GM23338 (cell line): ENCODE measurements at regions not wholly inside any gene's neighbourhood (a gene's known extent, or its start where the extent isn't known, plus 50 kb on each side); places are given as distances from the start of the nearest gene placed in this dataset.

Source experiments
- ATAC-seq: fragments of 200-7000 bp; cut with Tn5 transposase; 3 replicates; pipeline ENCODE4 v1.9.1; 2020
- DNase-seq: peaks from one replicate; pipeline ENCODE4 v3.0.0-alpha.2; 2015; ENCODE audit warnings: low spot score
- H2AFZ ChIP-seq: fragments of 200-600 bp; sonication (generic); 2 replicates; pipeline ENCODE4 v1.8.0; 2016; ENCODE audit warnings: antibody characterized with exemption, mild to moderate bottlenecking, moderate library complexity
- H3F3A ChIP-seq: fragments of 200-600 bp; sonication (generic); replicated peaks from 2 replicates; pipeline ENCODE4 v1.8.0; 2017; ENCODE audit warnings: antibody characterized with exemption, mixed run types, low read depth
- H3K27ac ChIP-seq: fragments of 200-600 bp; sonication (generic); 2 replicates; pipeline ENCODE4 v1.6.1; 2016; ENCODE audit warnings: low read depth
- H3K27me3 ChIP-seq: fragments of 200-600 bp; sonication (generic); 2 replicates; pipeline ENCODE4 v1.8.0; 2016; ENCODE audit warnings: mild to moderate bottlenecking, mixed run types, moderate library complexity; ENCODE audit not compliant: insufficient read depth
- H3K36me3 ChIP-seq: fragments of 200-600 bp; sonication (generic); 2 replicates; pipeline ENCODE4 v1.8.0; 2016; ENCODE audit warnings: mild to moderate bottlenecking; ENCODE audit not compliant: insufficient read depth
- H3K4me1 ChIP-seq: fragments of 200-600 bp; sonication (generic); 2 replicates; pipeline ENCODE4 v1.8.0; 2016; ENCODE audit warnings: mild to moderate bottlenecking, moderate library complexity; ENCODE audit not compliant: insufficient read depth
- H3K4me2 ChIP-seq: fragments of 200-600 bp; sonication (generic); 2 replicates; pipeline ENCODE4 v1.7.1; 2017; ENCODE audit warnings: mixed run types
- H3K4me3 ChIP-seq: fragments of 200-600 bp; sonication (generic); 2 replicates; pipeline ENCODE4 v1.6.1; 2016; ENCODE audit warnings: mixed run types
- H3K79me2 ChIP-seq: fragments of 200-600 bp; sonication (generic); replicated peaks from 2 replicates; pipeline ENCODE4 v1.8.0; 2017; ENCODE audit warnings: mild to moderate bottlenecking; ENCODE audit not compliant: insufficient read depth
- H3K9me2 ChIP-seq: fragments of 200-600 bp; sonication (generic); 2 replicates; pipeline ENCODE4 v1.8.0; 2017; ENCODE audit not compliant: insufficient read depth
- H4K20me1 ChIP-seq: fragments of 200-600 bp; sonication (generic); replicated peaks from 2 replicates; pipeline ENCODE4 v1.8.0; 2017; ENCODE audit warnings: mild to moderate bottlenecking; ENCODE audit not compliant: insufficient read depth
- H3K27ac Mint-ChIP-seq: 2 replicates; pipeline ENCODE4 v1.8.0; 2020; ENCODE audit warnings: inconsistent platforms, mild to moderate bottlenecking, moderate library complexity, mixed read lengths
- H3K27me3 Mint-ChIP-seq: 3 replicates; pipeline ENCODE4 v1.8.0; 2022; ENCODE audit warnings: low read depth, mild to moderate bottlenecking, moderate library complexity, mixed read lengths, inconsistent platforms; ENCODE audit not compliant: insufficient read depth, poor library complexity
- H3K36me3 Mint-ChIP-seq: 3 replicates; pipeline ENCODE4 v1.8.0; 2021; ENCODE audit warnings: low read depth, mild to moderate bottlenecking, inconsistent platforms, moderate library complexity, mixed read lengths
- H3K4me1 Mint-ChIP-seq: 3 replicates; pipeline ENCODE4 v1.8.0; 2020; ENCODE audit warnings: mild to moderate bottlenecking, inconsistent platforms, mixed read lengths
- H3K4me3 Mint-ChIP-seq: 3 replicates; pipeline ENCODE4 v1.8.0; 2021; ENCODE audit warnings: moderate library complexity, mild to moderate bottlenecking, inconsistent platforms, mixed read lengths
- H3K9me3 Mint-ChIP-seq: 3 replicates; pipeline ENCODE4 v1.8.0; 2020; ENCODE audit warnings: moderate library complexity, mild to moderate bottlenecking, inconsistent platforms, mixed read lengths
- CREB1 ChIP-seq: fragments of 250-450 bp; sonication (Bioruptor Pico); IDR thresholded peaks from 2 replicates; pipeline ENCODE4 v1.5.0; 2020; ENCODE audit warnings: low read depth, mild to moderate bottlenecking, moderate library complexity
- CTCF ChIP-seq, 2 experiments: fragments of 200-600 bp in 1 of 2; sonication (generic) in 1 of 2; conservative IDR thresholded peaks; 2 replicates each; pipeline versions ENCODE4 v1.5.1 to v1.6.1; 2016 to 2017; ENCODE audit warnings: antibody characterized with exemption in 2 of 2, low read depth in 2 of 2, mild to moderate bottlenecking in 2 of 2, moderate library complexity in 1 of 2
- EZH2 ChIP-seq: fragments of 200-600 bp; sonication (generic); IDR thresholded peaks from one replicate; pipeline ENCODE4 v1.8.0; 2017; ENCODE audit warnings: antibody characterized with exemption, mild to moderate bottlenecking, low read depth; ENCODE audit not compliant: unreplicated experiment
- EZH2phosphoT487 ChIP-seq: fragments of 200-600 bp; sonication (generic); IDR thresholded peaks from one replicate; pipeline ENCODE4 v1.8.1; 2018; ENCODE audit warnings: antibody characterized with exemption; ENCODE audit not compliant: unreplicated experiment
- JUNB ChIP-seq: IDR thresholded peaks from one replicate; pipeline ENCODE4 v1.6.1; 2016; ENCODE audit warnings: antibody characterized with exemption; ENCODE audit not compliant: unreplicated experiment
- NANOG ChIP-seq: IDR thresholded peaks from 2 replicates; pipeline ENCODE4 v1.6.1; 2016; ENCODE audit warnings: antibody characterized with exemption, borderline replicate concordance
- POLR2AphosphoS5 ChIP-seq: IDR thresholded peaks from 2 replicates; pipeline ENCODE4 v1.6.1; 2016; ENCODE audit warnings: antibody characterized with exemption, low read depth
- REST ChIP-seq: IDR thresholded peaks from one replicate; pipeline ENCODE4 v1.6.1; 2018; ENCODE audit warnings: antibody characterized with exemption; ENCODE audit not compliant: unreplicated experiment
- STAT1 ChIP-seq: IDR thresholded peaks from one replicate; pipeline ENCODE4 v1.6.1; 2016; ENCODE audit warnings: antibody characterized with exemption; ENCODE audit not compliant: unreplicated experiment
- ZNF114 ChIP-seq: fragments of 250-450 bp; sonication (Bioruptor Pico); IDR thresholded peaks from 2 replicates; pipeline ENCODE4 v1.5.0; 2020; ENCODE audit warnings: mild to moderate bottlenecking, moderate library complexity
- ZNF331 ChIP-seq: fragments of 250-450 bp; sonication (Bioruptor Pico); IDR thresholded peaks from 2 replicates; pipeline ENCODE4 v1.5.0; 2020; ENCODE audit warnings: low read depth, mild to moderate bottlenecking, moderate library complexity
- ZNF462 ChIP-seq: fragments of 250-450 bp; sonication (Bioruptor Pico); IDR thresholded peaks from 2 replicates; pipeline ENCODE4 v1.5.0; 2020; ENCODE audit warnings: mild to moderate bottlenecking, moderate library complexity
- TF ChIP-seq, protein P1 (sequence below): IDR thresholded peaks from 2 replicates; pipeline ENCODE4 v1.6.1; 2016; ENCODE audit warnings: antibody characterized with exemption

DNA sequence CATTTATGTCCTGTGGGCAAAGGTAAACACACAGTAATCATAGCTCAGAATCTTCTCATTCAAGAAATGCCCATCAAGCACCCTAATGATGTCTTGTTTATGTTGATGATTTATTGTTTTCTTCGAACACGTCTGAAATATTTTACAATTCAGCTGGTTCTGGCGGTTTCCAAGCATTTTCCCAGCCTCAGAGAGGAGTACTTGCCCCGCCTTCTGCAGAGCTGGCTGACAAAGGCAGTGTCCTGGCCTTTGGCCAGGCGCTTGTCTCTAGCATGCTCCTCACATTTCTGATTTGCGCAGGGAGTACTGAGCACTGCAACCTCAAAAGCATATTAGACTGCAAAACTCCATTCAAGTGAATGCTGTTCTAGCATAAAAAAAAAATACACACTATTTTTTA is 314.2 kb upstream of the GNAI1 start:
- no peaks in the 10 kb centered on the region for H3K4me1 ChIP-seq
- Mint-ChIP-seq H3K27ac (no peak overlapping the region), H3K4me1 (no peaks in the 10 kb centered on the region), H3K4me3 (no peak overlapping the region), H3K27me3 (no peaks in the 10 kb centered on the region), H3K9me3 (no peaks in the 10 kb centered on the region), H3K36me3 (no peaks in the 10 kb centered on the region)
- DNase-seq (peak; percentile 6), ATAC-seq (peak; percentile 53)
- no peaks in the 10 kb centered on the region for H3K79me2 ChIP-seq
- H4K20me1 ChIP-seq, result no peaks in the 10 kb centered on the region
- no peak overlapping the region for H3K27ac ChIP-seq
- no peaks in the 10 kb centered on the region for H3K27me3 ChIP-seq
- H3F3A ChIP-seq, result no peaks in the 10 kb centered on the region
- no peaks in the 10 kb centered on the region for H3K36me3 ChIP-seq
- H3K4me2 ChIP-seq, result no peak overlapping the region
- no peak overlapping the region for H3K4me3 ChIP-seq
- no peak for TF ChIP-seq ZNF114 (CRISPR knock-in tag)
- no peak for TF ChIP-seq ZNF462 (CRISPR knock-in tag)
- no peak for TF ChIP-seq REST
- TF ChIP-seq EZH2phosphoT487, result no peak
- TF ChIP-seq STAT1, result no peak
- no peak for TF ChIP-seq ZNF331 (CRISPR knock-in tag)
- no peak for TF ChIP-seq NANOG
- no peak for TF ChIP-seq POLR2AphosphoS5
- TF ChIP-seq CREB1 (CRISPR knock-in tag), result no peak
- no peak for TF ChIP-seq EZH2
- TF ChIP-seq, protein P1, sequence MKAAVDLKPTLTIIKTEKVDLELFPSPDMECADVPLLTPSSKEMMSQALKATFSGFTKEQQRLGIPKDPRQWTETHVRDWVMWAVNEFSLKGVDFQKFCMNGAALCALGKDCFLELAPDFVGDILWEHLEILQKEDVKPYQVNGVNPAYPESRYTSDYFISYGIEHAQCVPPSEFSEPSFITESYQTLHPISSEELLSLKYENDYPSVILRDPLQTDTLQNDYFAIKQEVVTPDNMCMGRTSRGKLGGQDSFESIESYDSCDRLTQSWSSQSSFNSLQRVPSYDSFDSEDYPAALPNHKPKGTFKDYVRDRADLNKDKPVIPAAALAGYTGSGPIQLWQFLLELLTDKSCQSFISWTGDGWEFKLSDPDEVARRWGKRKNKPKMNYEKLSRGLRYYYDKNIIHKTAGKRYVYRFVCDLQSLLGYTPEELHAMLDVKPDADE, result no peak
- TF ChIP-seq JUNB, result no peak
- no peak for TF ChIP-seq CTCF (conservative IDR thresholded peaks at IDR 0.05; ENCODE audit: low read depth in 2 of 2)
- no peaks in the 10 kb centered on the region for H3K9me2 ChIP-seq
- peak overlapping the region; percentile 19; the same call in 1 of the 2 replicates for H2AFZ ChIP-seq
